ENCODE measurements at regions not wholly inside any gene's neighbourhood (a gene's known extent, or its start where the extent isn't known, plus 50 kb on each side); places are given as distances from the start of the nearest gene placed in this dataset.

DNA sequence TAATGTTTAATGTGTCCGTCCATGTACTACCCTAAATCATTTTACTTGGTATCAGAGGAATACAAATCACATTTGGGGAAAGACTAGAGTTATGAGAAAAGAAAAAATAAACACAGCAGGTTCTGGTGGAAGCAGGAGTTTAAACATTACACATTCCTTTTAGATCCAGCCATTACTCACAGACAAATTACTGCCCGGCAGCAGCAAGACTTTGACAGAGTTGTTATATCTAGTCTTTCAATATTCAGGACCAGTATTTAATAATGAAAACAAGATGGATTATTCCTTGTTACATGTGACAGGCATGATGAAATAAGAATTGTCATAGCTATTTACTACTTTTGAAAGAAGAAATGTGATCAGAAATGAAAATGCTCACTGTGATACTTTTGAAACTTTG lies 131.8 kb upstream of the GNAI1 start:
- TF ChIP-seq CTCF (conservative IDR thresholded peaks at IDR 0.05) (no peak), ZFX (IDR thresholded peaks at IDR 0.05) (no peak)

All from C4-2B (cell line).